ENCODE measurements at regions not wholly inside any gene's neighbourhood (a gene's known extent, or its start where the extent isn't known, plus 50 kb on each side); places are given as distances from the start of the nearest gene placed in this dataset.
"Not testable (repeated sequence)": the region's sequence is repeated elsewhere in the genome, so short reads cannot be mapped to it uniquely, and the experiment has no call there.

- DNase-seq (ENCODE audit: low read depth) = not testable (repeated sequence)
These were observed 51.0 kb downstream of the NPIPB11 start for GRCh38 chr16:29355339-29356059.

- DNase-seq (ENCODE audit: low read depth) = not testable (repeated sequence)
These were observed 52.1 kb downstream of the NPIPB11 start for GRCh38 chr16:29354449-29354848.

- DNase-seq (ENCODE audit: low read depth) = not testable (repeated sequence)
These were observed 53.9 kb downstream of the NPIPB11 start for GRCh38 chr16:29352617-29352999.

GRCh38 chr16:29351970-29352616, 54.4 kb downstream of the NPIPB11 start:
- DNase-seq (ENCODE audit: low read depth) = not testable (repeated sequence)

- DNase-seq (ENCODE audit: low read depth) = not testable (repeated sequence)
These were observed 55.1 kb downstream of the NPIPB11 start for GRCh38 chr16:29351271-29351969.

- DNase-seq (ENCODE audit: low read depth) = peak; percentile 89
These were observed 56.5 kb downstream of the NPIPB11 start for GRCh38 chr16:29349966-29350365.

- DNase-seq (ENCODE audit: low read depth) = not testable (repeated sequence)
These were observed 57.8 kb downstream of the NPIPB11 start for GRCh38 chr16:29348748-29349147.

GRCh38 chr16:29348123-29348690, 58.3 kb downstream of the NPIPB11 start:
- not testable (repeated sequence) for DNase-seq (ENCODE audit: low read depth)

GRCh38 chr16:29346796-29347580, 59.5 kb downstream of the NPIPB11 start:
- not testable (repeated sequence) for DNase-seq (ENCODE audit: low read depth)

GRCh38 chr16:29346203-29346602, 60.3 kb downstream of the NPIPB11 start:
- DNase-seq (ENCODE audit: low read depth) = not testable (repeated sequence)

- not testable (repeated sequence) for DNase-seq (ENCODE audit: low read depth)
These were observed 63.6 kb downstream of the NPIPB11 start for GRCh38 chr16:29342937-29343336.

- DNase-seq (ENCODE audit: low read depth) = not testable (repeated sequence)
These were observed 65.6 kb downstream of the NPIPB11 start for GRCh38 chr16:29340779-29341438.

- not testable (repeated sequence) for DNase-seq (ENCODE audit: low read depth)
These were observed 66.3 kb downstream of the NPIPB11 start for GRCh38 chr16:29340235-29340634.

GRCh38 chr16:29338821-29339700, 67.5 kb downstream of the NPIPB11 start:
- not testable (repeated sequence) for DNase-seq (ENCODE audit: low read depth)

GRCh38 chr16:29337385-29337901, 69.1 kb downstream of the NPIPB11 start:
- DNase-seq (ENCODE audit: low read depth) = not testable (repeated sequence)

GRCh38 chr16:29335549-29335846, 71.0 kb downstream of the NPIPB11 start:
- DNase-seq (ENCODE audit: low read depth) = not testable (repeated sequence)

- not testable (repeated sequence) for DNase-seq (ENCODE audit: low read depth)
These were observed 71.5 kb downstream of the NPIPB11 start for GRCh38 chr16:29334776-29335548.

- not testable (repeated sequence) for DNase-seq (ENCODE audit: low read depth)
These were observed 72.9 kb downstream of the NPIPB11 start for GRCh38 chr16:29333492-29334097.

- DNase-seq (ENCODE audit: low read depth) = not testable (repeated sequence)
These were observed 75.9 kb downstream of the NPIPB11 start for GRCh38 chr16:29330623-29331022.
